ENCODE measurements at regions not wholly inside any gene's neighbourhood (a gene's known extent, or its start where the extent isn't known, plus 50 kb on each side); places are given as distances from the start of the nearest gene placed in this dataset.

DNA sequence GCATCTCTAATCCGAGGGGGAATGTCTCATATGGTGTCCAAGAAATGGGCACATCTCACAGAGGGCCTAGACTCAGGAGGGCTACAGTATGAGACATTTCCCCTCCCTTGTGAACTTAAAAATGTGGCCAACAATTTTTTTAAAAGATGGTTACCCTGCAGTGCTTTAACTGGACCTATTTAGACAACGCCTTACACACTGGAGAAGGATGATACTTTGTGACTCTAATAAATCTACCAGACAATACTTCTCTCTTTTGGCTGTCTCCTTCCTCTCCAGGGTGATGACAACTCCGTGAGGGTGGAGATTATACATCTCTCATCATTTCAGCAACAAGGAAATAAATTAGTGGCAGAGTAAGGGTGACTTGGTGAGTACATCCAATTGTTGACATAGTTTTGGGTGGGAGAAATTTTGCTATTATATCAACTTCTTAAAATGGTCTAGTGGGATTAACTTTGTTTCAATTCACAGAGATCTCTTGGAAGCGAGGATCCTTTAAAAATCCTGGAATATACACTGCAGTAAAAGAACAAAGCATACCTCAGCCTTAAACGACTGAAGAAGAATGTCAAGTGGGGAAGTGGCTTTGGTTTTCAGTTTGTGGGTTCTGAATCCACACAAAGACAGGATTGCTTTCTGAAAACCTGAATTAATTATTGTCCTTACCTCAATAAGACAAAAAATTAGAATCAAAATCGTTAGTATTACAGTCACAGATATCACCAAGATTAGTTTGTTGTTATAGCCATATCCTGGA lies 89.8 kb downstream of the KPNA2 start:
- peaks cover 94% of the 10 kb centered on the region for H3K36me3 Mint-ChIP-seq (ENCODE audit: low read depth)
- intact Hi-C loops (cut with micrococcal nuclease) = no loop called here
- H3K27ac Mint-ChIP-seq = no peak overlapping the region

GRCh38 chr17:68127914-68128313 lies 92.4 kb downstream of the KPNA2 start:
- intact Hi-C loops (cut with micrococcal nuclease) = no loop called here
- Mint-ChIP-seq H3K36me3 (ENCODE audit: low read depth) (peaks cover 83% of the 10 kb centered on the region), H3K9me3 (no peaks in the 10 kb centered on the region), H3K27me3 (no peaks in the 10 kb centered on the region), H3K4me1 (ENCODE audit: low read depth) (peaks cover 12% of the 10 kb centered on the region), H3K4me3 (no peak overlapping the region), H3K27ac (no peak overlapping the region)

More for the DNA sequence above, 89.8 kb downstream of the KPNA2 start:
- Mint-ChIP-seq H3K4me3 (no peak overlapping the region), H3K9me3 (peaks cover 8% of the 10 kb centered on the region), H3K27me3 (no peaks in the 10 kb centered on the region), H3K4me1 (ENCODE audit: low read depth) (peaks cover 11% of the 10 kb centered on the region)

GRCh38 chr17:68131456-68131855 lies 95.9 kb downstream of the KPNA2 start:
- H3K9me3 Mint-ChIP-seq = no peaks in the 10 kb centered on the region
- H3K4me3 Mint-ChIP-seq = no peak overlapping the region
- H3K4me1 Mint-ChIP-seq (ENCODE audit: low read depth) = peaks cover 10% of the 10 kb centered on the region
- H3K27ac Mint-ChIP-seq = no peak overlapping the region
- H3K36me3 Mint-ChIP-seq (ENCODE audit: low read depth) = peaks cover 86% of the 10 kb centered on the region
- intact Hi-C loops (cut with micrococcal nuclease) = no loop called here
- no peaks in the 10 kb centered on the region for H3K27me3 Mint-ChIP-seq

- intact Hi-C loops (cut with micrococcal nuclease) = no loop called here
- H3K4me1 Mint-ChIP-seq (ENCODE audit: low read depth) = peaks cover 10% of the 10 kb centered on the region
- H3K9me3 Mint-ChIP-seq = no peaks in the 10 kb centered on the region
- peaks cover 66% of the 10 kb centered on the region for H3K36me3 Mint-ChIP-seq (ENCODE audit: low read depth)
- H3K27ac Mint-ChIP-seq = no peak overlapping the region
- H3K27me3 Mint-ChIP-seq = no peaks in the 10 kb centered on the region
- H3K4me3 Mint-ChIP-seq = no peak overlapping the region
Observed at GRCh38 chr17:68133346-68134045, 98.0 kb downstream of the KPNA2 start.

DNA sequence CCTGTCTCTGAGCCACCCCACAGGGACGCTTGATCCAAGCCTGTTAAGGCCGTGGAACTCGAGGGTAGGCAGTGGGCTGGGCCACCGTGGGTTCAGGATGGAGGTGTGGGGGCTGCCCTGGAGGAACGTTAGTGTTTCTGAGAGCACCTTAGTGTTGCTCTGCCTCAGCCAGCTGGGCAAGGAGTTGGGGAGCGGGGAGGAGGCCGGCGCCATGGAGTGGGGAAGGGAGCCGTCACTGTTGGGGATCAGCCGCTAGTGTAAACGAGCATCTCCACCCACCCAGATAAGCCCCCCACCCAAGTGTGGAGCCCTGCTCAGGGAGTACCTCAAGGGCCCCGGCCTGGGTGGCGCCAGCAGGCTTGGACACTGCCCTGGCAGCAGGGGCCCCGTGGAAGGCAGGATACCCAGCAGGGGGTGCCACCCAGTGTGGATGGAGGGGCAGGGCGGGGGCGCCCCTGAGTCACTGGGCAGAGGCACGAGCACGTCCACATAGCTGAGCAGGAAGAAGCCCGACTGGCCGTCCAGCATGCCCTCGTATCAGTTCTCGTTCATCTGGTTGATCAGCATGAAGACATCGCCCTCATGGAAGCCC lies 98.6 kb downstream of the KPNA2 start:
- H3K27ac Mint-ChIP-seq = no peak overlapping the region
- no peaks in the 10 kb centered on the region for H3K9me3 Mint-ChIP-seq
- H3K27me3 Mint-ChIP-seq = no peaks in the 10 kb centered on the region
- peaks cover 59% of the 10 kb centered on the region for H3K36me3 Mint-ChIP-seq (ENCODE audit: low read depth)
- peaks cover 10% of the 10 kb centered on the region for H3K4me1 Mint-ChIP-seq (ENCODE audit: low read depth)
- intact Hi-C loops (cut with micrococcal nuclease) = no loop called here
- no peak overlapping the region for H3K4me3 Mint-ChIP-seq

GRCh38 chr17:68134731-68135130 lies 99.2 kb downstream of the KPNA2 start:
- Mint-ChIP-seq H3K36me3 (ENCODE audit: low read depth) (peaks cover 54% of the 10 kb centered on the region), H3K27ac (no peak overlapping the region), H3K9me3 (no peaks in the 10 kb centered on the region), H3K27me3 (no peaks in the 10 kb centered on the region), H3K4me1 (ENCODE audit: low read depth) (peaks cover 10% of the 10 kb centered on the region), H3K4me3 (no peak overlapping the region)
- intact Hi-C loops (cut with micrococcal nuclease) = no loop called here

GRCh38 chr17:68135141-68135887 lies 99.8 kb downstream of the KPNA2 start:
- H3K27me3 Mint-ChIP-seq = no peaks in the 10 kb centered on the region
- intact Hi-C loops (cut with micrococcal nuclease) = no loop called here
- H3K27ac Mint-ChIP-seq = no peak overlapping the region
- H3K4me3 Mint-ChIP-seq = no peak overlapping the region
- H3K4me1 Mint-ChIP-seq (ENCODE audit: low read depth) = peaks cover 10% of the 10 kb centered on the region
- no peaks in the 10 kb centered on the region for H3K9me3 Mint-ChIP-seq
- peaks cover 49% of the 10 kb centered on the region for H3K36me3 Mint-ChIP-seq (ENCODE audit: low read depth)

DNA sequence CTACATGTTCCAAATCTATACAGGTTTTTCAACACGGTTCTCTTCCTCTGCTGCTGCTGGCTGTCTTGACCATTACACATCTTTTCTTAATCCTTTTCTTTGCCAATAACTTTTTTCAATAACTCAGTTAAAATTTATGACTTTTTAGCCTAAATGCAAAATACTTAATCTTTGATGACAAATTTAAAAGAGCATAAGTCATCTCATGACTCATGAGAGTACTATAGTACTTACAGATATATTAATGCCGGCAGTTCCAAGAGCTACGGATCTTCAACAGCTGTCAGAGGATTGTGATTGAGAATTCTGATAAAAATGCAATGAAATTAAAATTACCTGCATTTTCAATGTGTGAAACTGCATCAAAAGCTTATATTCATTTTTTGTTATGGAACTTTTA lies 105.5 kb downstream of the KPNA2 start:
- H3K4me1 Mint-ChIP-seq (ENCODE audit: low read depth) = no peaks in the 10 kb centered on the region
- no peak overlapping the region for H3K27ac Mint-ChIP-seq
- peaks cover 3% of the 10 kb centered on the region for H3K36me3 Mint-ChIP-seq (ENCODE audit: low read depth)
- no peaks in the 10 kb centered on the region for H3K9me3 Mint-ChIP-seq
- intact Hi-C loops (cut with micrococcal nuclease) = loop anchor here (10.0 kb wide), 1 partner anchor 504 kb away; no protein-coding TSS in a partner anchor
- H3K27me3 Mint-ChIP-seq = no peaks in the 10 kb centered on the region
- no peak overlapping the region for H3K4me3 Mint-ChIP-seq

- Mint-ChIP-seq H3K4me1 (ENCODE audit: low read depth) (no peaks in the 10 kb centered on the region), H3K27me3 (no peaks in the 10 kb centered on the region), H3K36me3 (ENCODE audit: low read depth) (no peaks in the 10 kb centered on the region), H3K27ac (no peak overlapping the region), H3K4me3 (no peak overlapping the region), H3K9me3 (no peaks in the 10 kb centered on the region)
- intact Hi-C loops (cut with micrococcal nuclease) = loop anchor here (10.0 kb wide), 1 partner anchor 502 kb away; no protein-coding TSS in a partner anchor
Observed at GRCh38 chr17:68142595-68142994, 105.2 kb upstream of the AMZ2 start.

DNA sequence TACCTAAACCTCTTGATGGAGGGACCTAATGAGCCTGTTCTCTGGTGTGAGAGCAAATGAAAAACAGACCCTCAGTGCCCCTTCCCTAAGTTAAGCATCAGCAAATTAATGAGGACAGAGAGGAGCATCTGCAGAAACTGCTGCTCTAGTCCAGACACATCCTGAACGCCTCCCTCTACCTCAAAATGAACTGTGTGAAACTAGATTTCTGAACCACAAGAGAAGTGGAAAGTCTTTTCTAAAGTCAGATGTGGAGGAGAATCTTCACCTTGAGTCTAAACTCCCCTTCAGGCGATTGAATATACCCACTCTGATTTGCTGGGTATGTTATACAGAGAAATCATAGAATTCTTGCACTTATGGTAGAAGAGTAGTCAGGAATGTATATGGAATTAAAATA lies 104.4 kb upstream of the AMZ2 start:
- intact Hi-C loops (cut with micrococcal nuclease) = loop anchor here (10.0 kb wide), 1 partner anchor 501 kb away; no protein-coding TSS in a partner anchor
- Mint-ChIP-seq H3K9me3 (no peaks in the 10 kb centered on the region), H3K27me3 (no peaks in the 10 kb centered on the region), H3K4me3 (no peak overlapping the region), H3K36me3 (ENCODE audit: low read depth) (no peaks in the 10 kb centered on the region), H3K27ac (no peak overlapping the region), H3K4me1 (ENCODE audit: low read depth) (no peaks in the 10 kb centered on the region)

GRCh38 chr17:68145088-68145487 lies 102.8 kb upstream of the AMZ2 start:
- no peak overlapping the region for H3K4me3 Mint-ChIP-seq
- intact Hi-C loops (cut with micrococcal nuclease) = loop anchor here (10.0 kb wide), 1 partner anchor 500 kb away; no protein-coding TSS in a partner anchor
- no peaks in the 10 kb centered on the region for H3K36me3 Mint-ChIP-seq (ENCODE audit: low read depth)
- H3K27me3 Mint-ChIP-seq = no peaks in the 10 kb centered on the region
- H3K4me1 Mint-ChIP-seq (ENCODE audit: low read depth) = no peaks in the 10 kb centered on the region
- H3K9me3 Mint-ChIP-seq = no peaks in the 10 kb centered on the region
- H3K27ac Mint-ChIP-seq = no peak overlapping the region

DNA sequence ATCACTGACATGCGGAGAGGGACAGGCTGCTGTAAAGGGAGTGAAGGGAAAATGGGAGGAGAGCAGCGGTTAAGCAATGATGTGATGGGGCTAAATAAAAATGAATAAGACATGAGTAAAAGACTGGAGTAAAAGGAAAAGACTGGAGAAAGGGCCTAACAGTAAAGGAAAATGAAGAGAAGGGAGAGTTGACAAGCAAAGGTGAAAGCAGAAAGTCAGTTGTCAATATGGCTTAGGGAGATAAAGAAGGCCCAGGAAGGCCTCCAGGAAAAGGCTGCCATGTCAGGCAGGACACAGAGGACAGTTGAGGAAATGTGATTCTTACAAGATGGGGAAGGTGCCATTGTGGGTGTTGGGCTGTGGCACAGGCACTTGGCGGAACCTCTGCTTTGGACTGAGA lies 98.9 kb upstream of the AMZ2 start:
- Mint-ChIP-seq H3K27me3 (no peaks in the 10 kb centered on the region), H3K36me3 (ENCODE audit: low read depth) (no peaks in the 10 kb centered on the region), H3K9me3 (no peaks in the 10 kb centered on the region), H3K27ac (no peak overlapping the region), H3K4me1 (ENCODE audit: low read depth) (no peaks in the 10 kb centered on the region), H3K4me3 (no peak overlapping the region)
- intact Hi-C loops (cut with micrococcal nuclease) = loop anchor here (10.0 kb wide), 1 partner anchor 496 kb away; no protein-coding TSS in a partner anchor

- Mint-ChIP-seq H3K27me3 (no peaks in the 10 kb centered on the region), H3K36me3 (ENCODE audit: low read depth) (no peaks in the 10 kb centered on the region), H3K27ac (no peak overlapping the region), H3K4me1 (ENCODE audit: low read depth) (no peaks in the 10 kb centered on the region), H3K4me3 (no peak overlapping the region), H3K9me3 (no peaks in the 10 kb centered on the region)
- intact Hi-C loops (cut with micrococcal nuclease) = no loop called here
Observed at GRCh38 chr17:68152161-68152571, 95.7 kb upstream of the AMZ2 start.
